Coronary artery (tissue), 2 donors: ENCODE measurements at regions not wholly inside any gene's neighbourhood (a gene's known extent, or its start where the extent isn't known, plus 50 kb on each side); places are given as distances from the start of the nearest gene placed in this dataset.

ENCODE experiments used
- DNase-seq: peaks from one replicate; pipeline ENCODE4 v3.0.0-alpha.2; 2017; ENCODE audit warnings: low spot score
- H3K27ac ChIP-seq, 2 donors: fragments of 200-600 bp; sonication (generic); one replicate each; pipeline ENCODE4 v1.5.1; 2016 to 2019
- H3K4me3 ChIP-seq: fragments of 200-600 bp; sonication (generic); 2 replicates; pipeline ENCODE4 v1.5.1; 2016; ENCODE audit warnings: mild to moderate bottlenecking, moderate library complexity
- TF ChIP-seq, protein P1 (sequence below): fragments of 200-600 bp; sonication (generic); IDR thresholded peaks from one replicate; pipeline ENCODE4 v1.5.1; 2019; ENCODE audit warnings: antibody characterized with exemption

DNA sequence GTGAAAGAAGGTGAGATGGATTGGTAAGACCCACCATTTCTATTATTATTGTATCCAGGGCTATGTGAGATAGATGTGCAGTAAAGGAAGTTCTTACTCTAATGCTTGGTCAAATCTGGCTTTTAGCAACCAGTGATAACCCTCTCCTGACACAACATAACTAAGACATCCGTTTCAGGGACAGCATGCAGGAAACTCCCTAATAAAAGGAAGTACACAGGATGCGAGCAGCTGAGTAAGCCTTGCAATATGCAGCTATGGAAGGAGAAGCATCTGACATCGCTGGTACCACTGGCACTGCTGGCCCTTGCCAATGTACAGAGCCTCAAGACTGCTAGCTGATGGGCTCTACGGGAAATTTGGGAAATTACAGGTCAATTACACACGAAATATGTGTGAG, 662.3 kb downstream of the NR2F2 start:
- TF ChIP-seq, protein P1, sequence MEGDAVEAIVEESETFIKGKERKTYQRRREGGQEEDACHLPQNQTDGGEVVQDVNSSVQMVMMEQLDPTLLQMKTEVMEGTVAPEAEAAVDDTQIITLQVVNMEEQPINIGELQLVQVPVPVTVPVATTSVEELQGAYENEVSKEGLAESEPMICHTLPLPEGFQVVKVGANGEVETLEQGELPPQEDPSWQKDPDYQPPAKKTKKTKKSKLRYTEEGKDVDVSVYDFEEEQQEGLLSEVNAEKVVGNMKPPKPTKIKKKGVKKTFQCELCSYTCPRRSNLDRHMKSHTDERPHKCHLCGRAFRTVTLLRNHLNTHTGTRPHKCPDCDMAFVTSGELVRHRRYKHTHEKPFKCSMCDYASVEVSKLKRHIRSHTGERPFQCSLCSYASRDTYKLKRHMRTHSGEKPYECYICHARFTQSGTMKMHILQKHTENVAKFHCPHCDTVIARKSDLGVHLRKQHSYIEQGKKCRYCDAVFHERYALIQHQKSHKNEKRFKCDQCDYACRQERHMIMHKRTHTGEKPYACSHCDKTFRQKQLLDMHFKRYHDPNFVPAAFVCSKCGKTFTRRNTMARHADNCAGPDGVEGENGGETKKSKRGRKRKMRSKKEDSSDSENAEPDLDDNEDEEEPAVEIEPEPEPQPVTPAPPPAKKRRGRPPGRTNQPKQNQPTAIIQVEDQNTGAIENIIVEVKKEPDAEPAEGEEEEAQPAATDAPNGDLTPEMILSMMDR: no peak
- no peak overlapping the region for H3K27ac ChIP-seq
- H3K4me3 ChIP-seq: no peak overlapping the region
- DNase-seq: no peak

DNA sequence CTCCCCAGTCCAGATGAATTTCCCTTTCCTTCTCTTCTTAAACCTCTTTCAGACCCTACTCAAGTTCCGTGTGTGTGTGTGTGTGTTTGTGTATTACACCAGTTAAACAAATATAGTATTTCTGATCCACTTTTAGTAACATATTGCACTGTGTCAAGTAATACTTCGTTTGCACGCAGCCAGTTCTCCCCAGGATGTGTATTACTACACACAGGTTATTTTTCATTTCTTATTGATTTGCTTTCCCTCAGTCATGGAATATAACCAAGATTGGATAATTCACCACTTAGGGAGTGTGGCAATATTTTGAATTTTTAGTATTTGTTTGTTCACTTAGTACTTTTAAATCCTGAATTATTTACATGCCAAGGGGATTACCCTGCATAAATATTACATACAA, 667.0 kb downstream of the NR2F2 start:
- TF ChIP-seq, protein P1: no peak
- DNase-seq: no peak
- Histone ChIP-seq H3K27ac (no peak overlapping the region), H3K4me3 (no peak overlapping the region)

DNA sequence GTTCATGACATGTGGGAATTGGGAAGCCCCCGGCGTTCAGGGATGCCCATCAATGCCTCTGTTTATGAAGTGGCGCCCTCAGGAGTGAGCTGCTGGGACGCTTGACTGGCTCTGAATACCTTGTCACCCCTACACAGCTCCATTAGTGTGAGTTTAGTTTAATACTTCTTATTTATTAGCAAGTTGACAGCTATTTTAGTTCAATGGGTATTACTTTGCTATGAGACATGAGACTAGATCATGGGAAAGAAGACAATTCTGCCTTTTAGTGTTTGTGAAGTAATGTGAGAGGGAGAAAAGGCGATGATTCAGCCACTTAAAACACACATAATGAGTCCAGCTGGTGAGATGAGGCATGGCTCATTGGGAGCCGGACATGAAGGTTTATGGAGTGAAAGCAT, 678.5 kb downstream of the NR2F2 start:
- H3K27ac ChIP-seq: no peak overlapping the region
- no peak overlapping the region for H3K4me3 ChIP-seq
- DNase-seq: no peak
- TF ChIP-seq, protein P1: no peak

DNA sequence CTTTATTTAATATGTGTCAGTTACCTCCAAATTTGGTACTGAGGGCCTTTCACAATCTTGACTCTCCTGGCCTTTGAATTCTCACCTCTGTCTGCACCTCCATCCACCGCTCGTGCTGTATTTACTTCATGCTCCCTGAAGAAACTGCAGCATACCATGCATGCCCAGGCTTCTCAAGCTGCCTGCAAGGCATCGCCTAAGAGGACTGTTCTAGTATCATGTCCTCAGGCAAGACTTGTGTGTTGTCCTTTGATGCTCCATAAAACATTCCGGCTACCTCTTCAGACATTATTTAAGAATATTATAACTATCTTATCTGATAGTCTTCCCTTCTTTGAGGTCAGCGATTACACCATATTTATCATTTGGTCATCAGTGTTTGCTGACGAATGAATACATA, 682.5 kb downstream of the NR2F2 start:
- Histone ChIP-seq H3K4me3 (no peak overlapping the region), H3K27ac (no peak overlapping the region)
- no peak for DNase-seq
- TF ChIP-seq, protein P1: no peak

GRCh38 chr15:97013491-97013890, 683.0 kb downstream of the NR2F2 start:
- no peak for DNase-seq
- TF ChIP-seq, protein P1: no peak
- Histone ChIP-seq H3K4me3 (no peak overlapping the region), H3K27ac (no peak overlapping the region)

DNA sequence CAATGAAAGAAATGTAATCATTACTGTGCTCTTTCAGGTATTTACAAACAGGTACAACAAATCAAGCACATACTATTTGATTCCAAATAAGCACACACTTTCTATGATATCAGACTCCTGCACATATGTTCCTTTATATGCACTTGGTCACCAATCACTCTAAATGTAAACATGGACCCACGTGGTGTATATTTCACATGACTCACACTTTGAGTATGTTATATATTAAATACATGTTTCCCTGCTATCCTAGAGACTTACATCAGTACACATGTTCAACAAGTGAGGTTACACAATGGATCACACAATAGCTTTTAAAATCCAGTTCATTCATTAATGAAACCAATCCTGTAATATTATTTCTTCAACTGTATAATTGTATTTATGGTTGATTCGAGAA, 683.5 kb downstream of the NR2F2 start:
- no peak overlapping the region for H3K27ac ChIP-seq
- H3K4me3 ChIP-seq: no peak overlapping the region
- no peak for DNase-seq
- TF ChIP-seq, protein P1: no peak

GRCh38 chr15:97023488-97023844, 693.0 kb downstream of the NR2F2 start:
- Histone ChIP-seq H3K27ac (no peak overlapping the region), H3K4me3 (no peak overlapping the region)
- TF ChIP-seq, protein P1: no peak
- no peak for DNase-seq
